ENCODE measurements at regions not wholly inside any gene's neighbourhood (a gene's known extent, or its start where the extent isn't known, plus 50 kb on each side); places are given as distances from the start of the nearest gene placed in this dataset.

- no peak for TF ChIP-seq CTCF (IDR thresholded peaks at IDR 0.05)
- no peak for TF ChIP-seq ZFX (IDR thresholded peaks at IDR 0.05; ENCODE audit: borderline replicate concordance)
These were observed 415.4 kb downstream of the SPRY1 start for GRCh38 chr4:123812066-123812390.

Measured in 22Rv1 (cell line).